ENCODE measurements at regions not wholly inside any gene's neighbourhood (a gene's known extent, or its start where the extent isn't known, plus 50 kb on each side); places are given as distances from the start of the nearest gene placed in this dataset.
"Not testable (repeated sequence)": the region's sequence is repeated elsewhere in the genome, so short reads cannot be mapped to it uniquely, and the experiment has no call there.

DNA sequence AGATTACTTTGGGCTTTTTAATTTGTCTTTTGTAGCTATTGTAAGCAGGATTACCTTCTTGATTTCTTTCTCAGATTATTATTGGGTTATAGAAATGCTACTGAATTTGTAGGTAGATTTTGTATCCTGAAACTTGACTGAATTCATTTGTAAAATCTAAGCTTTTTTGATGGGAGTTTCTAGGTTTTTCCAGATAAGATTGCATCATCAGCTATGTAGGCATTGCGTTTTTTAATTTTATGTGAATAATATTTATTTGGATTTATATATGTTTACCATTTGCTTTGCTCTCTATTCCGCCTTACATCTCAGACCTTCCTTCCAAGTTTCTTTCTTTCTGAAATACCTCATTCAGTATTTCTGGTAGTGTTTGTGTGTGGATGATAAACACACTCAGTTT is 351.7 kb upstream of the ANKRD30A start:
- H3K4me2 ChIP-seq, result no peak overlapping the region
- H3K27me3 ChIP-seq, result no peaks in the 10 kb centered on the region
- no peak overlapping the region for H3K4me3 ChIP-seq
- peaks cover 0 to 6% (median 0%) of the 10 kb centered on the region in 11 experiments; a peak in 1 of 22 replicates for H3K9me3 ChIP-seq (replicated peaks in 1 of 11)
- no peak overlapping the region for H3K27ac ChIP-seq
- no peaks in the 10 kb centered on the region for H3K36me3 ChIP-seq
- H3K4me1 ChIP-seq, result no peaks in the 10 kb centered on the region
- no peak overlapping the region for H3K9ac ChIP-seq
- TF ChIP-seq Cebpa-rat (IDR thresholded peaks at IDR 0.05), result no peak
- no peaks in the 10 kb centered on the region for H4K20me1 ChIP-seq

DNA sequence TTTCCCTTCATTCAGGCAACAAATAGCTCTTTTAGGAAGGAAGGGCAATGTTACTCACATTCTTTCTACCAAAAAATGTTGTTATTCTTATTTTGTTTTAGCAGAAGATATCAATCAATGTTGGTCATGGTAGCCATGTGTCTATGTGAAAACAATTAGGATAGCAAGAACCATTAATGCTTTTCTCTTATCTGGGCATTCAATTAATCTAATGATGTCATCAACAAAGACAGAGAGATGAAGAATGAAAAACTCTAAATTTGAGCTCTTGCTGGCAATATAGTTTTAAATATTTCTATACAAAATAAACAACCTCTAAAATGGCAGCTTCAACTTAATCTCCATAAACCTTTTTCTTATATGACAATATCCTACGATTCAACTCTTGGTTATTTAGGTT is 353.7 kb upstream of the ANKRD30A start:
- H3K27me3 ChIP-seq, result no peaks in the 10 kb centered on the region
- H3K36me3 ChIP-seq, result no peaks in the 10 kb centered on the region
- H3K27ac ChIP-seq, result no peak overlapping the region
- no peak overlapping the region for H3K9ac ChIP-seq
- H3K4me2 ChIP-seq, result no peak overlapping the region
- H3K9me3 ChIP-seq (replicated peaks in 1 of 11), result peaks cover 0 to 6% (median 0%) of the 10 kb centered on the region in 11 experiments; a peak in 1 of 22 replicates
- H3K4me1 ChIP-seq, result no peaks in the 10 kb centered on the region
- no peak overlapping the region for H3K4me3 ChIP-seq
- no peak for TF ChIP-seq Cebpa-rat (IDR thresholded peaks at IDR 0.05)
- no peaks in the 10 kb centered on the region for H4K20me1 ChIP-seq

DNA sequence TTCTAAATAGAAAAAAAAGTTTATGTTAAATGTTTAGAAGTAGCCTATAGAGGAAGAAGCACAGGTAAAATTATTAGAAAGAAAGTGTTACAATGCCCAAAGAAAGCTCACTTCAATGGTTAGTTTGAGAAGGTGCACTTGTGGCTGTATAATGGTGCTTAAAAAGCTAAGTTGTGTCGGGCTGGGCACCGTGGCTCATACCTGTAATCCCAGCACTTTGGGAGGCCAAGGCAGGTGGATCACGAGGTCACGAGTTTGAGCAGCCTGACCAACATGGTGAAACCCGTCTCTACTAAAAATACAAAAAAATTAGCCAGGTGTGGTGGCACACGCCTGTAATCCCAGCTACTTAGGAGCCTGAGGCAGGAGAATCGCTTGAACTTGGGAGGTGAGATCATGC is 355.7 kb upstream of the ANKRD30A start:
- not testable (repeated sequence) for H3K36me3 ChIP-seq; H3K9me3 ChIP-seq (replicated peaks in 1 of 11); H3K4me2 ChIP-seq; H4K20me1 ChIP-seq; H3K27ac ChIP-seq; H3K4me1 ChIP-seq; H3K9ac ChIP-seq; H3K4me3 ChIP-seq; H3K27me3 ChIP-seq

DNA sequence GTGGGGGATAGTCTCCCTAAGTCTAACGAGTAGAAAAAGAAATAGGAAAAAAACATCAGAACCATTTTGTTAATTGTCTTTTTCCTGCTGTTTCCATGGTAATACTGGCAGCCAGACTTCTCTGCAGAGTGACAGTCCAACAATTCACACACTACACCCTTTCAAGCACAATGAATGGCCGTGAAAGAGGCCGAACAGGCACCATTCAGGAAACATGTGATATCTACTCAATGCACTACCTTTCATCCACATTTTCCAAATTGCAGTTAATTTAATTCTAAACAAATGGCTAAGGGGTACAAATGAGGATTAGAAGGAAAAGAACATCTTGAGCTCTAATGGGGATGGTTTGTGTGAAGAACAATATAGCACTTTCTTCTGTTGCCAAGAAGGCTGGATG is 358.5 kb upstream of the ANKRD30A start:
- H4K20me1 ChIP-seq, result no peaks in the 10 kb centered on the region
- no peak overlapping the region for H3K4me3 ChIP-seq
- TF ChIP-seq Cebpa-rat (IDR thresholded peaks at IDR 0.05), result no peak
- H3K27ac ChIP-seq, result no peak overlapping the region
- H3K36me3 ChIP-seq, result no peaks in the 10 kb centered on the region
- no peak overlapping the region for H3K9ac ChIP-seq
- H3K27me3 ChIP-seq, result no peaks in the 10 kb centered on the region
- peaks cover 0 to 6% (median 0%) of the 10 kb centered on the region in 11 experiments; a peak in 1 of 22 replicates for H3K9me3 ChIP-seq (replicated peaks in 1 of 11)
- no peak overlapping the region for H3K4me2 ChIP-seq
- H3K4me1 ChIP-seq, result no peaks in the 10 kb centered on the region

DNA sequence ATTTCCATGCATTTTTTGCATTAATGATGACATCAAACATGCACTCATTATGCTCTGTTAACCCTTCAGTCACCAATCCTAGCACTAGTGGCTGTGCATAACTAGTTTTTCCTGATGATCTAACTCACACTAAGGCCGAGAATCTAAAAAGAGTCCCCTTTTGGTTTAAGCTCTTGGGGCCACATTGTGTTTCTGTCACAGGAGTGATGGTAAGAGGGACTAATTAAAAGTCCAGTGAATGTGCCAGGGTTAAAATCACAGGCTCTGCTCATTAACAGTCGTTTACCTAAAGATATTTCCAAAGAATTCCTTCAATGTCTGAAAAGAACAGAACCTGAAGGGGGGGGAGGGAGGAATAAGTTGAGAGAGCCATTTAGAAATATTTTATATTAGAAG is 359.0 kb upstream of the ANKRD30A start:
- H3K27ac ChIP-seq, result no peak overlapping the region
- TF ChIP-seq Cebpa-rat (IDR thresholded peaks at IDR 0.05), result no peak
- no peaks in the 10 kb centered on the region for H3K4me1 ChIP-seq

DNA sequence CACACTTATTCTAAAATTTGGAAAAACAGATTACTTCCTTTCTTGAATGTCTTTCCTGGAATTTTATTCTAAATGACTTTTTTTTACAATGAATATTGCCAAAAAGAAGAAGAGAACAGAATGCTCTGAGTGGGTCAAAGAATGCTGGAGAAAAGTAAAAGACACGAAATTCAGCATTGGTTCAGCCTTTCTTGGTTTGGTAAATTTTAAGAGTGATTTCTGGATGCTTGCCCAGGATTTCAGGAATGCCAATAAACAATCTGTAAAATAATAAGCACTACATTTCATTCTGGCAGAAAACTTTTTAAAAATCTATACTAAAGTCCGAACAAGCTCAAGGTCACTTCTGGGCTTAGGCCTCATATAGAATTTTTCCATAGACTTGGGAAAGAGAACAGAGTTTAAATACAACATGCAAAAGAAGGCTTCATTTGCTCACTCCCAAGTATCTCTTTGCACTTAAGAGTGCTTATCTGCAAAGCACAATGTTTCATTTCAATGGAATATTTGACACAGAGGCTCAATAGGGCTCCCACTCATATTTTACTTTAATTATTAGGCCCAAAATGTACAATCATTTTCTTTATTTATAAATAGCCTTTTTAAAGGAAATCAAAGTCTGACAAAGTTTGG is 359.5 kb upstream of the ANKRD30A start:
- H3K4me2 ChIP-seq, result no peak overlapping the region
- H3K36me3 ChIP-seq, result no peaks in the 10 kb centered on the region
- no peak overlapping the region for H3K9ac ChIP-seq

More for the DNA sequence above, 359.0 kb upstream of the ANKRD30A start:
- no peak overlapping the region for H3K4me3 ChIP-seq
- H3K27me3 ChIP-seq, result no peaks in the 10 kb centered on the region
- no peaks in the 10 kb centered on the region for H3K36me3 ChIP-seq
- no peaks in the 10 kb centered on the region for H4K20me1 ChIP-seq
- no peak overlapping the region for H3K4me2 ChIP-seq
- H3K9me3 ChIP-seq (replicated peaks in 1 of 11), result peaks cover 0 to 6% (median 0%) of the 10 kb centered on the region in 11 experiments; a peak in 1 of 22 replicates
- H3K9ac ChIP-seq, result no peak overlapping the region

DNA sequence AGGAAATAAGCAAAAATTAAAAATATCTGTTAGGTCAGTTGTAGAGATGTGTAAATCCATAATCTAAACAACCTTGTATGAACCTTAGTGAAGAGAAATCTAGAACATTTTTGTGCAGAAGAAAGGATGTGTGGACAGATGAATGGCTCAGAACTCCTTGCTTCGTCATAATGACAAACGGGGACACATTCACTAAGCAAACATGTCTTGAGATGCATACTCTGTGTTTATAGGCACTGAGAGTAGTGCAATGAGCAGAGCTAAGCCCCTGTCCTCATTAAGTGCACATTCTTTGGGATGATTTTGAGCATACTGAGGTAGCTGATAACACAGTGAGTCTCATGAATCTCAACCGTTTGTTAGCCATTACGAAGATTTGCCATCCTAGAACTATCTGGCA is 360.6 kb upstream of the ANKRD30A start:
- no peaks in the 10 kb centered on the region for H3K4me1 ChIP-seq
- H3K36me3 ChIP-seq, result no peaks in the 10 kb centered on the region
- H4K20me1 ChIP-seq, result no peaks in the 10 kb centered on the region
- no peak overlapping the region for H3K9ac ChIP-seq
- TF ChIP-seq Cebpa-rat (IDR thresholded peaks at IDR 0.05), result no peak
- no peaks in the 10 kb centered on the region for H3K9me3 ChIP-seq (replicated peaks in 1 of 11)
- H3K4me3 ChIP-seq, result no peak overlapping the region
- H3K27ac ChIP-seq, result no peak overlapping the region
- no peaks in the 10 kb centered on the region for H3K27me3 ChIP-seq
- H3K4me2 ChIP-seq, result no peak overlapping the region

More for the DNA sequence above, 359.5 kb upstream of the ANKRD30A start:
- Histone ChIP-seq H3K4me1 (no peaks in the 10 kb centered on the region), H3K4me3 (no peak overlapping the region), H3K9me3 (replicated peaks in 1 of 11) (peaks cover 0 to 4% (median 0%) of the 10 kb centered on the region in 11 experiments; a peak in 1 of 22 replicates), H3K27me3 (no peaks in the 10 kb centered on the region), H3K27ac (no peak overlapping the region), H4K20me1 (no peaks in the 10 kb centered on the region)
- TF ChIP-seq Cebpa-rat (IDR thresholded peaks at IDR 0.05), result no peak

DNA sequence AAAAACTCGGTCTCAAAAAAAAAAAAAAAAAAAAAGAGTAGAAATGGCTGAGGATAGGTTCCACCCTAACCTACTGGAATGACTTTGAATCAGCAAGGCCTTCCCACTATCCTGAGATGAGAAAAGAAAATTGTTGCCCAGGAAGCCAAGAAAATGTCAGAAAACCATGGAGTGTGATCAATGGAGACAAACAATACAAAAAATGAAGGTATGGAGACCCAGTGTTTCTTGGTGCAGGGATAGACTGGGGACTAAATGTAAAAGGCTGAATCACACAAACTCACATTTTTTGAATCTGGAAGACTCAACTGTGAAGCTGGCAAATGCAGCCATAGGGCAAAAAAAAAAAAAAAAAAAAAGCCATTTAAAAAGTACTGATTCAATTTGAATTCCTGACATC is 364.3 kb upstream of the ANKRD30A start:
- Histone ChIP-seq H3K4me1 (no peaks in the 10 kb centered on the region), H3K4me2 (no peak overlapping the region), H3K27me3 (no peaks in the 10 kb centered on the region), H3K9me3 (replicated peaks in 1 of 11) (no peaks in the 10 kb centered on the region), H3K27ac (no peak overlapping the region), H3K36me3 (no peaks in the 10 kb centered on the region), H4K20me1 (no peaks in the 10 kb centered on the region), H3K4me3 (no peak overlapping the region), H3K9ac (no peak overlapping the region)
- no peak for TF ChIP-seq Cebpa-rat (IDR thresholded peaks at IDR 0.05)

DNA sequence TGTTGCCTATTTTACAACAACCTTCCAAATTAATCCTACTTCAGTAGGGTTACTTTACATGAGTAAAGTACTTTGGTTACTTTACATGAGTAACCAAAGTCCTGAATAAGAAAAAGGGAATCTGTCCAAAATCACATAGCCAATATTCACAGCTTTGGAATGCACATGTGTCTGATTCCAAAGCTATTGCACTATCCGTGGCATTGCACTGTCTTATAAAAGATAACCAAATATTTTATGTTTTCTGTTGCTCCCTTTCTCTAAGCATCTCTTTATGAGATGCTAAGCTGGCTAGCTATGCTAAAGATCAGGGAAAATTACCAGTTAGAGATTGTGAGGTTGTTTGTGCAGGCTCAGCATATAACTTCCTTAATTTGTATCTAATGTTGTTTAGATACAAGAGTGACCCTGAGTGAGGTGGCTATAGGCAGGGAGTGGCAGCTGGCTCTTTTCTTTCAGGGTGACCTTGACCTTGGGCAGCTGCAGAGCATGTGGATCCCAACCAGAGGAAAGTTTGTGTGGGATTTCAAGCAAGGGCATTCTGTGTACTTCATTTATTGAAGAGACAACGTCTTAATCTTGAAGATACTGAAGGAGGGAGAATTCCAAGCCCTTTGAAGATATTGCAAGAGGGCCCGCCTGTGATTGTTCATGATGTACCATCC is 366.1 kb upstream of the ANKRD30A start:
- H3K4me2 ChIP-seq, result no peak overlapping the region
- no peaks in the 10 kb centered on the region for H3K36me3 ChIP-seq
- no peaks in the 10 kb centered on the region for H3K9me3 ChIP-seq (replicated peaks in 1 of 11)
- H3K4me1 ChIP-seq, result no peaks in the 10 kb centered on the region
- H3K27me3 ChIP-seq, result no peaks in the 10 kb centered on the region
- H3K4me3 ChIP-seq, result no peak overlapping the region
- TF ChIP-seq Cebpa-rat (IDR thresholded peaks at IDR 0.05), result no peak
- H3K9ac ChIP-seq, result no peak overlapping the region
- H3K27ac ChIP-seq, result no peak overlapping the region
- H4K20me1 ChIP-seq, result no peaks in the 10 kb centered on the region

Measured in BLaER1 treated with 17β-estradiol and CSF1 and Interleukin-3, amounts not matched to agents 10 nM and 100 nM (cell line).